Lower leg skin (tissue), 3 donors: ENCODE measurements at regions not wholly inside any gene's neighbourhood (a gene's known extent, or its start where the extent isn't known, plus 50 kb on each side); places are given as distances from the start of the nearest gene placed in this dataset.

Experiments used
- POLR2A ChIP-seq, 2 donors: fragments of 450-650 bp; IDR thresholded peaks; one replicate each; pipeline ENCODE4 v1.6.1; 2016 to 2017; ENCODE audit warnings: antibody characterized with exemption in 2 of 2, mild to moderate bottlenecking in 1 of 2, moderate library complexity in 1 of 2
- TF ChIP-seq, protein P1 (sequence below), 3 donors: fragments of 450-650 bp; IDR thresholded peaks; one replicate each; pipeline ENCODE4 v1.5.1; 2016; ENCODE audit warnings: antibody characterized with exemption in 3 of 3, mild to moderate bottlenecking in 3 of 3, moderate library complexity in 2 of 3

DNA sequence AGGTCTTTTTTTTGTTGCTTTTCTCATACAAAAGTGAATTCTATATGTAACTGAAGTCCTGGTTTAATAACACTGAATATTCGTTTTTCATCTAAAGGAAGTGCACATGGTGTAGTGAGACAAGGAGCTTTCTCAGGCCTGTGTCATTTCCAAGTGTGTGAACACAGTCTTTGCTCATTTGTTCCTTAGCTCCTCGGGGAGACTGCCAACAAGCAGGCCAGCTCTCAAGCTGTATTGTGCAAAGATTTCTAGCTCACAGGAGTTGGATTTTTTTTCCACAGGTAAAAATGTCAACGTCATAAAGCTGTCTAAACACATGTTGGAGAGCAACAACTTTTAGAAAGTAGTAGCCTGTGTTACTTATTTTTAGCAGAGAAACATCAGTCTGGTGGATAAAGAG lies 87.8 kb upstream of the S1PR1 start:
- no peak for TF ChIP-seq POLR2A (IDR thresholded peaks at IDR 0.05)
- TF ChIP-seq, protein P1, sequence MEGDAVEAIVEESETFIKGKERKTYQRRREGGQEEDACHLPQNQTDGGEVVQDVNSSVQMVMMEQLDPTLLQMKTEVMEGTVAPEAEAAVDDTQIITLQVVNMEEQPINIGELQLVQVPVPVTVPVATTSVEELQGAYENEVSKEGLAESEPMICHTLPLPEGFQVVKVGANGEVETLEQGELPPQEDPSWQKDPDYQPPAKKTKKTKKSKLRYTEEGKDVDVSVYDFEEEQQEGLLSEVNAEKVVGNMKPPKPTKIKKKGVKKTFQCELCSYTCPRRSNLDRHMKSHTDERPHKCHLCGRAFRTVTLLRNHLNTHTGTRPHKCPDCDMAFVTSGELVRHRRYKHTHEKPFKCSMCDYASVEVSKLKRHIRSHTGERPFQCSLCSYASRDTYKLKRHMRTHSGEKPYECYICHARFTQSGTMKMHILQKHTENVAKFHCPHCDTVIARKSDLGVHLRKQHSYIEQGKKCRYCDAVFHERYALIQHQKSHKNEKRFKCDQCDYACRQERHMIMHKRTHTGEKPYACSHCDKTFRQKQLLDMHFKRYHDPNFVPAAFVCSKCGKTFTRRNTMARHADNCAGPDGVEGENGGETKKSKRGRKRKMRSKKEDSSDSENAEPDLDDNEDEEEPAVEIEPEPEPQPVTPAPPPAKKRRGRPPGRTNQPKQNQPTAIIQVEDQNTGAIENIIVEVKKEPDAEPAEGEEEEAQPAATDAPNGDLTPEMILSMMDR (IDR thresholded peaks at IDR 0.05) = no peak
